GM19397 (cell line): ENCODE measurements at regions not wholly inside any gene's neighbourhood (a gene's known extent, or its start where the extent isn't known, plus 50 kb on each side); places are given as distances from the start of the nearest gene placed in this dataset.
"Not testable (repeated sequence)": the region's sequence is repeated elsewhere in the genome, so short reads cannot be mapped to it uniquely, and the experiment has no call there.

Experiments
- ATAC-seq: cut with Tn5 transposase; IDR thresholded peaks from one replicate; pipeline ENCODE4 v1.9.1; 2021; ENCODE audit warnings: mild to moderate bottlenecking, moderate library complexity; ENCODE audit not compliant: unreplicated experiment

DNA sequence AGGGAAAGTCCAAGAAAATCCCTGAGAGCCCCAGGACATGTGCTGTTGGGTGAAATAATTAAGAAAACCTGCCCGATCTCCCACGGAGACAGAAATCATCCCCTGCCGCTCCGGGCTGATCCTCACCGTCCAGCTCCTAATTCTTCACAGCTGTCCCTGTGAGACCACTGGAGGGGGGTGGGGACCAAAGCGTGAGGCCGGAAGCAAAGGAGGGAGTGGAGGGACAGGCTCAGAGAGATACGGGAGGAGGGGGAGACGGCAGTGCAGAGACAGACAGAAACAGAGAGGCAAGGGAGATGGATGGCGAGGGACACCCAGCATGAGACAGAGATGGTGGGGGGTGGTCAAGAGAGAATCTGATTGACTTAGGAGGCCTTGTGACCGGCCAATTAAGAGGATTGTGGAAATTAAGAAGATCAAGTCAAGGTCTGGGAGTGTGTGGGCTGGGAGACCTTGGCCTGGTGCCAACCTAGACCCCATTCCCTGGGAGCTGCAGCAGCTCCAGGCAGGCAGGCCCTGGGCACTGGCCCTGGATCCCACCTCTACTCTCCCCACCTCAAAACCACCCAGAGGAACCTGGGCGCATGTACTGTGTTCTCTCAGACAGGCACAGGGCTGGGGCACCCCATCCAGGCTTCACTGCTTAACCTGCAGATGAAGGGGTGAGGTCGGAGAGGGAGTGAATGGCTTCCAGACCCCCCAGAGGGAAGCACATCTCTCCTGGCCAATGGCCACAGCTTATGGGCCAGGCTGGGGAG, 113.2 kb upstream of the ALDH1A3 start:
- no peak for ATAC-seq

DNA sequence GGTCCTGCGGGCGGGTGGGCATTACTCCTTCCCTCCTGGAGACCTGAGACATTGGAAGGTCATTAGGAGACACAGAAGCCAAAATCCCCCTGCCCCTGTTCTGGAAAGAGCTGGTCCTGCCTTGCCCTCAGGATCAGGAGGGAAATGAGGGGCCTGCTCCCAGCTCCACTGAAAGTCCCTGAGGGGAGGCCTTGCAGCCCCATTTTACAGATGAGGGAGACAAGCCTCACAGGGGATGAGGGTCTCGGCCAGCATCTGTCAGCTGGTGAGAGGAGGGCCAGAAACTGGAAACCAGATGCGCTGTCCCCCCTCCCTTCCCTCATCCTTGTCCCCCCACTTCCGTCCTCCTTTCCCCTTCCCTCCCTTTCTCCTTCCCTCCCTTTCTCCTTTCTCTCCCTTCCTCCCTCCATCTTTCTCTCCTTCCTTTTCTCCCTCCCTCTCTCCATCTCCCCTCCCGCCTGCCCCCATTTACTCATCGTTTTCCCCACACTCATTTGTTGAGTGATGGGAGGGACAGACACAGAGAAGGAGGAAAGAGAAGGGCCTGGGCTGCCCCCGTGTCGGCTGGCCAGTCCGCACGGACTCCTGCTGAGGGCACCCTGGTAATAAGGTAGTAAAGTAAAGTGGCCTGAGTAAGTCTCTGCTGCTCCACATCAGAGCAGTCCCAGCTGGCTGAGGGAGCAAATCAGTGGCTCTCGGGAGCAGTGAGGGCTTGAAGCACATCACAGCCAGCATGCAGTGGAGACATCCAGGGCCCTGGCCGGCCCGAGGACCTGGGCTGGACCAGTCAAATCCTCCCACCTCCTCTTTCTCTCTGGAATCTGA, 112.4 kb upstream of the ALDH1A3 start:
- no peak for ATAC-seq

DNA sequence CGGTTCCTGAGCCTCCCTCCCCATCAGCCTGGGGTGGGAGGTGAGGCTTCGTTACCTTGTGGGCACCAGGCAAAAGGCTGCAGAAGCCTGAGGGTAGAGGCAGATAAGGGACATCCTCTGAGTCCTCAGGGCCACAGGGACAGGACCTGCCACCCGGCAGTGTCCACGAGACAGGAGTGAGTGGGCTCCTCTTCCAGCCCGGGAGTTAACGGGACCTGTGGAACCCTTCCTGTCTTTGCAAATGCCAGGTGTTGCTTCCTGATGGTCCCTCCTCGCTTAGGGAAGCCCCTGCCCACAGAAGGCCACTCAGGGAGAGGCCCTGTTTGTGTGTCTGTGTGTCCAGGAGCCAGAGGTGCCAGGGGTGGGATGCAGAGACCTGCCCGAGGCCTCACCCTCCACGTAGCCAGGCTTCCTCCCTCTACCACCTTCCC, 111.1 kb upstream of the ALDH1A3 start:
- ATAC-seq, result no peak

DNA sequence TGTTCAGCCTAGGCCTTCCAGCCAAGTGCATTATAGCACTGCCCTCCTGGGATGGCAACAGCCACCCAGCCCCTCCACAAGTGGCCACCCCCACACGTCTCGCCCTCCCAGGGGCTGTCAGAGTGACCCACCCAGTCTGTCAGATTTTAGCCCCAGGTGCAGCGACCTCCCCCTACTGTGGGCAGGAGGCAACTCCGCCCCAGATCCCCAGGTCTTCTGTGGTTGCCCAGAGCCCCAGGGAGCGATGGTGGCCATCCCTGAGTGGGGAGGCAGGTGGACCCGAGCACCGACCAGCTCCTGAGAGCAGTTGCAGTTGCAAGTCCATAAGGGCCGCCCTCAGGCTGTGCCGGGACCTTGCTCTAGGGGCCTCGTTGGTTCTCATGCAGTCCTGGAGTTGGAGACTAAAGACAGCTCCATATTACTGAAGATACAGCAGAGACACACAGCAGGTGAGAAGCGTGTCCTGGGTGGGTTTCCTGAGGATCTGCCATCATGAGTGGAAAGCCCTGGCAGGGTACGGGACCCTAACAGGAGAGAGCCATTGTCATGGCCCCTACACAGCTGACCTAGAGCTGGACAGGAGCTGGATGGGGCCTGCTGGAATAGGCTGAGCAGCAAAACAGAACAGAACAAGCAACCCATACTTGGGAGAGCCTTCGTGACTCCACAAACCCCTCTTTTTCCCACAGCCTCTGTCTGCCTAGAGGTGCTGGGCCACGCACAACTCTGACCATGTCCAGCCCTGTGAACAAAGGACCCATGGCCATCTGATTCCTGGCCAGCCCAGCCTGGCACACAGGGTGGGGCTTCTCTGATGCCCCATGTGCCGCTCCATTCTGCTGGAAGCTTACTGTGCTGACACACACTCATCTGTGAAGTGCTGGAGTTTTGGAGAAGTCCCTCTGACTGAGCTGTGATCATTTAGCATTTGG, 110.3 kb upstream of the ALDH1A3 start:
- no peak for ATAC-seq

DNA sequence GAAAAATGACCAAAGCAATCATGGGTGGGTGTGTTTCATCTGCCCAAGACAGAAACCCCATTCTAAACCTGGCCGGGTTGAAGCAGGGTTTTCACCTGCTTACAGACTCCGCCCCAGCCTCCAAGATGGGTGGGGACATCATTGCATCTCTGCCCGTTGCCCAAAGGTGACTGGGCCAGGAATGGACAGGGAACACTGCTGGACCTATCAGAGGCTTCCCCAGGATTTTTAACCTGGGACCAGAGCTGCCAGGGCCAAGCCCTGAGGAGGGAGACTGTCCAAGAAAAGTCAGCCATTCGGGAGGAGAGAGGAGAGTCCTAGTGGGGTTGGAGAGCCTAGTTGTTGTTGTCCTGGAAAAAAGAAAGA, 109.7 kb upstream of the ALDH1A3 start:
- no peak for ATAC-seq

DNA sequence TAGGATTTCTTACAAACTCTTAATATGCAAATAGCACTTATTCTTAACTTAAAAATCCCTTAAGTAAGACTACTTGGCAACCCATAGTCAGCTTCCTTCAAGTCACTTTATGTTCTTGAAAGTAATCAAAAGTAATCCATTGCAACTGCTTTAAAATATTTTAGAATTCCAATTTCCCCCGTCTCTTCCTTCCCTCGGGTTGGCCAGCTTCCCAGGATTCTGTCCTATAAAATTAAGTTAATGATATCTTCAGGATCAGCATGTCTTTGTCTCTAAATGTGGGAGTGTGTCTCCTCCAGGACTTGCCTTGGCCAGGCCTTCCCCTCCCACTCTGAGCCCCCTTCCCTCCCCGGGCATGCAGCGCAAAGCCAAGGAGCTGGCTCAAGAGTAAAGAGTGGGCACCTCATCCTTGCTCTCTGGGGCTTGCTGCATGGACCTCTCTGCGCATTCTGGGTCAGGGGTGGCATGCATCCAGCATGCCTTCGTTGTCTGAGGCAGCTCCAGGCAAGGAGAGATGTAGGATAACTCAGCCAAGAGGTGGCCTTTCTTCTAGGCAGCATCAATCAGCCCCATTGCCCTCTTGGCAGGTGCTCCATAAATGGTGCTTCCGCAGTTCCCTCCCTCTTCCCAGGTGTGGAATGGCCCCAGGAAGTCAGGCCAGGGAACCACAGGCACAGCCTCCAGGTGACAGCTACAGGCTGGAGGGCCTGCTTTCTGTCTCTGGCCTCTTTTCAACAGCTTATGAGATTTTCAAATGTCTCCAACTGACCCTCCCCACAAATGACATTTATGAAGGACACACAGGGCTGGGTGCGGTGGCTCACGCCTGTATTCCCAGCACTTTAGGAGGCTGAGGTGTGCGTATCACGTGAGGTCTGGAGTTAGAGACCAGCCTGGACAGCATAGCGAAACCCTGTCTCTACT, 108.7 kb upstream of the ALDH1A3 start:
- no peak for ATAC-seq

DNA sequence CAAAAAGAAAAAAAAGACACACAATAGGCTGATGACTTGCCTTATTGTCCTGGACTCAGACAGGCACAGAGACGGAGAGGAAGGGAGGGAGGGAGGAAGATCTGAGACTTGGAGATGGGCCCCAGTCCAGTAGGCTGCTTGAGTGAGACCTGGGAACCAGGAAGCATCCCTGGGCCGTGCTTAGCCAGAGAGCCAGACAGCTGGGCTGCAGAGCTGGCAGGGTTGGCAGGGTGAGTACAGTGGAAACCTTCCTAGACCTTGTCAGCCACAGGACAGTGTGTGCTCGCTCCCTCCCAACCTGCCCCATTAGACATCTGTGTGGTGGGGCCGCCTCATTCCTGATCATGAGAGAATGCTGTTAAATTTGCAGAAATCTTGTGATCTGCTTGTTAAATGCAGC, 107.9 kb upstream of the ALDH1A3 start:
- no peak for ATAC-seq

DNA sequence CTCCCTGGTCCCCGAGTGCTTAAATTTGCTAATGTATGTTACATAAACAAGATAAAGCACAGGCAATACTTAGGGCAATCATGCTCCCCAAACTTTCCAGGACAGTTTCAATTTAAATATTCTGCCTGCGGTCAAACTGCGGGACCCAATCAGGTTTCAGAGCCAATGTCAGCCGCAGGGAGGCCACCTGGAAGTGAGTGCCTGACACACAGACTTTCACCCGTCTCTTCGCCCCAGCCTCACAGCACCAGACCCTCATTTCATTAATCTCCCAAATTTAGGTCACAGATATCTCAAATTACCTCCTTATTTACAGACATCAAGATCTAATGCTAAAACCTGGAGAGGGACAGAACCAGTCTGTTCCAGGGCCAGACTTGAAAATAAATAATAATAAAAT, 107.2 kb upstream of the ALDH1A3 start:
- ATAC-seq, result no peak

DNA sequence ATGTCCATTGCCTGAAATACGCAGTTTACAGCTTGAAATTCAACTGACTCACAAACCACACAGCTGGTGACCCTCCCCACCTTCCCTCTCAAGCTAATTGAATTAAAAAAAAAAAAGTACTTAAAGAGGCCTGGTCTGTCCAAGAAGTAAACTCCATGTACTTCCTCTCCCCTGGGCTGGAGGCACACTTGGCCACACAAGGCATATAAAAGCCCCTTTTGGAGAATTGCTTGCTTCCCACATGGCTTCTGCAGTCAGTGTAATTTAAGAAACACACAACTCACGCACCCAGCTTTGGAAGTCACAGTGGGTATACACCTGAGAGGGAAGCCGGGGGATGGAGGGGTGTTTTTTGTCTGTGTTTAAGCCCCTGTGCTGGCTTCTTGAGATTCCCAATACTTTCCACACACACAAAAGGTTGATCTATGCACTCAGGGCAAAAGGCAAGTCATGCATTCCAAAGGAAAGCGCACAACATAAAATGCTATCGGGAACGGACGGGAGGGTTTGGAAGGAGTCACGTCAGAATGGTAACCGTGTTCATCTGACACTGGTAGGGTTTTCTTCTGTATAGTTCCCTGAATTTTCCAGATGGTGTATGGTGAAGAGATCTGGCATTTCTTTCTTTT, 106.6 kb upstream of the ALDH1A3 start:
- ATAC-seq, result no peak

DNA sequence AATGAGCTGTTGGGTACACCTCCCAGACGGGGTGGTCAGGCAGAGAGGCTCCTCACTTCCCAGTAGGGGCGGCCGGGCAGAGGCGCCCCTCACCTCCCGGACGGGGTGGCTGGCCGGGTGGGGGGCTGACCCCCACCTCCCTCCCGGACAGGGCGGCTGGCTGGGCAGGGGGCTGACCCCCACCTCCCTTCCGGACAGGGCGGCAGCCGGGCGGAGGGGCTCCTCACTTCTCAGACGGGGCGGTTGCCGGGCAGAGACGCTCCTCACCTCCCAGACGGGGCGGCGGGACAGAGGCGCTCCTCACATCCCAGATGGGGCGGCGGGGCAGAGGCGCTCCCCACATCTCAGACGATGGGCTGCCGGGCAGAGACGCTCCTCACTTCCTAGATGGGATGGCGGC, 105.6 kb upstream of the ALDH1A3 start:
- ATAC-seq, result not testable (repeated sequence)

DNA sequence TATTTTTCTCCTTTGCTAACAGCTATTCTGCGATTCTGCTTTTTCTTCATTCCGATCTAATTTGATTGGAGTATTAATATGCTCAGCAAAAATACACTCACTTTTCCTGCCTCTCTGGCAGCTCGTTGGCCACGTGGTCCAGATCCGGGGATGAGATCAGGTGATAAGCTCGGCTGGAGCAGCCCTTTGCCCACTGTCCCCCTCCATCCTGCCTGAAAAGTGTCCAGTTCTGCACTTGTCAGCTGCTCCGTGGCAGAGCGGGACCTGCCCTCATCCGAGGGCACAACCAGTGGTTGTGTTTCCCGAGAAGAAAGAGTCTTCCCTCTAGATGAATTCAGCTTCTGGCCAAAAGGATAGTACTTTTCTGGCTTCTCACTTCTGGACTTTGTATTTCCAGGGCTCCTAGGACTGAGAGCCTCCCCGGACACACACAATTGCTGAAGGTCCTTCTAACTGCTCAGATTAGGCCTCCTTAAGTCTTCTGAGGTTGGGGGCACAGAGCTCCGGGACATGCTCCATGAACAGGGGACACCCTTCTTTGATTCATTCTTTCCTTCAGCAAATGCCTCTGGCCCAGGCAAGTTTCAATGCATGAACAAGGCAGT, 103.9 kb upstream of the ALDH1A3 start:
- ATAC-seq, result no peak

DNA sequence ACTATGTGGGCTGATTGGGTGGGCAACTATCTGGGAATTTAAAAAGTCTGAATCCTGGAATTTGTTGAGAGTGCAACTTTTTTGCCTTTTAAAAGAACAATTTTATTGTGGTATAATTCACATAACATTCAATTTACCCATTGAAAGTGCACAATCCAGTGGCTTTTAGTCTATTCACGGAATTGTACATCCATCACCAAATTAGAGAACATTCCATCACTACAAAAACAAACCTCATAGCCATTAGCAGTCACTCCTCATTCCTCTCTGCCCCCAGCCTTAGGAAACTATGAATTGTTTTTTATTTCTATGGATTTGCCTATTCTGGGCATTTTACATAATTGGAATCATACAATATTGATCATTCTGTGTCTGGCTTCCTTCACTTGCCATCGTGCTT, 101.8 kb upstream of the ALDH1A3 start:
- ATAC-seq, result no peak

DNA sequence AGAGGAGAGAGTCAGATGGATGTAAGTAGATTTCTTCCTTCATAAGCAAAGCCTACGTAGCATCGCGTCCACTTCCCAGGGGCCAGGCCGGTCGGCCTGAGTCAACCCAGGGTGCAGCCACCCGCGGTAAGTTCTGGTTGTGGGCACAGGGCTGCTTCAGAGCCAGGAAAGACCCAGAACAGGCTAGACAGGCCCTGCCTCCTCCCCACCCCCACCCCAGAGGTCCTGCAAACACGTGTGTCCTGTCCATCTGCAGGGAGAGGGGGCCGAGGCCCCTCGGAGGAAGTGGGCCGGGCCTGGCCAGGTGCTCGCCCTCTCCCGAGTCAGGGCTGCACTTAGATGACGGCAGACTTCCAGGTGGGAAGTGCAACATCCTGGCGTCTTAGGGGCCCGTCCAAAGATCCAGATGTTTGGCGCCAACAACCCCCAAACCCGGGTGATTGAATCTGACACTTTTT, 100.8 kb upstream of the ALDH1A3 start:
- ATAC-seq, result no peak

DNA sequence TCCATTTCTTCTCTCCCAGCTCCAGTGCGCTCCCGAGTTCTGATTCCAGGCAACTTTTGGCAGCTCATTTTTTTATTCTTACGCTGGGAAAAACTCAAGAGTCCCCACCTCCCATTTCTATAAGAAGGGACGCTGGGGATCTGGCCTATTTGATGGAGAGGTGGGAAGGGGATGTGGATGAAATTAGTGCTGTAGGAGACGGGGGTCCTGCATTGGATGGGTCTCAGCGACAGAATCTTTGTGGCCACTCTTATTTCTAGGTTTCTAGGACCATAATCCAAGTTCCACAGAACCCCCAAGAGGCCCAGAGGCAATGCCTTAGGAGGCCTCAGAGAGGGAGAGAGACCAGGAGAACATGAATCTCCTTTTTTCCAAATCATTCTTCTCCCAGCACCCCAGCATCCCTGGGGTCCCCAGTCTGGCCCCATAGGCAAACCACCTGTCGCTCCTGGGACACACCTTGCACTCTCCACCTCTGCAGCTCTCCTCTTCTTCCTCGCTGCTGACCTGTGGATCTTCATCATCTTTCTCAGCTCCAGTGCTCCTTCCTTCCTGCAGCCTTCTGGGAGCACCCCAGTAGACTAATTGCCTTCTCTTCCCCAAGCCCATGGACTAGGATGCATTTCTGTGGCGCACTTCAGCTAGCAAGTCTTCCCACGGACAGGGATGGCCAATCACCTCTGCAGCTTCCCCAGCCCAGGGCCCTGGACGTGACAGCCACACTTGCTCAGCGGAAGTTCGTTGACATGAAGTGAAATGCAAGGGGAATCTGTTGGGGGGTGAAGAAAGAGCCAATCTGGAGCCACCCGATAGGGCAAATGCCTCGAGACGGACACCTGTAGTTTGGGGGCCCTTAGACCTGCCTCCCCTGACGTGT, 100.1 kb upstream of the ALDH1A3 start:
- ATAC-seq, result no peak

DNA sequence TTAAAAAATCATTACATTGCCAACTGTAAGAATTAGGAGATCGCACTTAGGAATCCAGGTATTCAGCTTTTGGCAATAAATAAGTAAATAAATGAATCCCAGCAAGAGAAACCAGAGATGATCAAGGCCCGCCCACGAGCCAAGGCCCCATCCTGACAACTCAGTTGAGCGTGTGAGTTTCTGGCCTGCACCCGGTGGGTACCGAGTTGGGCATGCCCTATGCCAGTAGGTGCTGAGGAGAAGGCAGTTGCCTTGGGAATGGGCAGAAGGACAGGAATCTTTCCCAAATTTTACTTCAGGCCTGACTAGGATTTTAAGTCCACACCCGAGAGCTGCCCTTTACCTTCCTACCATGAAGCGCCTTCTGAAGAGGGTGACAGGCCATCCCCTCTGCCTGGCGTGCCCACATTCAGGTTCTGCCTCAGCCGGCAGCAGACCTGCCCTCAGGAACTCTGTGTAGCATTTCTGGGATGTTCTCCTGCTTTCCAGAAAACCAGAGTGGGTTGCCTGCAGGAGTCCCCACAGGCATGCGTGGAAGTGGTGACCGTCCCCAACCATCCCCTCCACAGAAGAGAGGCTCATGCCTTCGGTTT, 99.3 kb upstream of the ALDH1A3 start:
- ATAC-seq, result no peak

DNA sequence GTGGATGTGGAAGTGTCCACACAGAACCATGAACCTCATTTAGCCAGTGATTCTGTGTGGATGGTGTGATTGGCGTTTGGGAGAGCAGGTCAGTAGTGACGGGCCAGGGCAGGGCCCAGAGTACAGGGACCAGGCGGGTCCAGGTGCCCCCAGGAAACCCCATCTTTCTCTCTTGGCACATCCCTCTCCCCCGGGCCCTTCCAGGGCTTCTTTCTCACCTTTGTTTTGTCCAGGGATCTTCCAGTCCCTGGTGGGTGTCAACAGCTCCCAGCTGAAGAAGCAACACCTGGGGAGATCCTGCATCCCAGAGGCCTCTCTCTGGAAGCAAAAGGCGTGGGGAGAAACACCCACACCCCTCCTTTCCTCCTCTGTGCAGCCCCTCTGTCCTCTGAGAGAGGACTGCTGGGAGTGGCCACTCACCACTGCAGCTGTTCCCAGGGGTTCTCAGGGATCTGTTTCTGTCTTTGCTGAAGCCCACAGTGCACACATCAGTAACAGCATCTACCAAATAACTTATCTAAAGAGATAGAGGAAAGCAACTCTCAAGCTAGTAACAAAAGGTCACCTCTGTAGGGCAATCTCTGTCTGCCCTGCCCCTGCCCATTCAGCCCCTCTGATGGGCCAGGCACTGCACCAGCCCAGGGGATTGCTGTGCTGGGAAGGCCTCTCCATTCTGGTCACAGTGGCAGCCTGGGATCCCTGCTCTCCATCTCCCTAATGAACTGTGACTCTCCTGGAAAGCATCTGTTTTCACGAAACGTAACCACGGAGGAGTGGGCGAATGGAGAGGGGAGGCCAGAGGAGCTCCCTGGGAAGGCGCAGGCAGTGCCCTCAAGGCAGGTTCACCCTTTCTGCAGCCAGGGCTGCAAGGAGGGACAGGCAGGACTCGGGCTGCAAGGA, 98.3 kb upstream of the ALDH1A3 start:
- no peak for ATAC-seq

DNA sequence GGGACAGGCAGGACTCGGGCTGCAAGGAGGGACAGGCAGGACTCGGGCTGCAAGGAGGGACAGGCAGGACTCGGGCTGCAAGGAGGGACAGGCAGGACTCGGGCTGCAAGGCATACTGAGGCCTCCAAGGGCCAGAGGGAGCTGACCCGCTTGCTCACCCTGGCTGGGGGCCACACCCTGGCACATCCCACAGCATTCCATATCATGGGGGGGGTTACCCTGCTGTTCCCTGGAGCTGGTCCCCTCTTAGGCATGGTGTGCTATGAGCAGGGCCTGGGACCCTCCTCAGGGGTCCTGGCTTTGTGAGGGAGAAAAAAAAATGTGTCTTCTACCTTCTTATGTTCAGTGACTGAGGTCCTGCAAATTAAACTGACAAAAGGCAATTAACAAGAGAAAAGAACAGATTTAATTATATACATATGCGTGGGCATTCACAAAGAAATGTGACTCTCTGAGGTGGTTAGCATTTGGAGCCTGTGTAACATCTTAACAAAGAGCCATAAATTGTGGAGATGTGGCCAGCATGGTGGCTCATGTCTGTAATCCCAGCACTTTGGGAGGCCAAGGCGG, 97.6 kb upstream of the ALDH1A3 start:
- no peak for ATAC-seq
